ENCODE measurements at regions not wholly inside any gene's neighbourhood (a gene's known extent, or its start where the extent isn't known, plus 50 kb on each side); places are given as distances from the start of the nearest gene placed in this dataset.

DNA sequence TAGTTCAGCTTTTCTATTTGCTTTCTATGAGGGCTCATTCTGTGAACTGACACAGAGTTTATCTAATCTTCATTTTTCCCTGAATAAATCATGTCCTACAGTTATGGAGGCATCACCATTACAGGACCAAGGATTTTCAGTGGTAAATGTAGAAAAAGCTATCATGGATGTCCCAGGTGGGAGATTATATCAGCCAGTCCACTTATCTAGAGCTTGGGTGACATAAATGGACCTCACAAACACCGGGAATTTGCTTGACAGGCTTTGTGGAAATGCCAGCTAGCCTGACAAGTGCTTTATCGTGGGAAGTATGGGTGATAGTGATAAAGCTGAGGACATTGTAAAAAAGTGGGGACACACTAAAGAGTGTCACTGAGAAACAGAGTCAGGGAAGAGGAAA is 1015.2 kb upstream of the SLIT2 start:
- no peak overlapping the region for H3K4me3 ChIP-seq (ENCODE audit: control insufficient read depth, low read depth, low read length)
- no peak for DNase-seq (ENCODE audit: low read depth)
- no peak for TF ChIP-seq CTCF (conservative IDR thresholded peaks at IDR 0.05; ENCODE audit: control insufficient read depth, insufficient read depth, low read depth, low read length)

DNA sequence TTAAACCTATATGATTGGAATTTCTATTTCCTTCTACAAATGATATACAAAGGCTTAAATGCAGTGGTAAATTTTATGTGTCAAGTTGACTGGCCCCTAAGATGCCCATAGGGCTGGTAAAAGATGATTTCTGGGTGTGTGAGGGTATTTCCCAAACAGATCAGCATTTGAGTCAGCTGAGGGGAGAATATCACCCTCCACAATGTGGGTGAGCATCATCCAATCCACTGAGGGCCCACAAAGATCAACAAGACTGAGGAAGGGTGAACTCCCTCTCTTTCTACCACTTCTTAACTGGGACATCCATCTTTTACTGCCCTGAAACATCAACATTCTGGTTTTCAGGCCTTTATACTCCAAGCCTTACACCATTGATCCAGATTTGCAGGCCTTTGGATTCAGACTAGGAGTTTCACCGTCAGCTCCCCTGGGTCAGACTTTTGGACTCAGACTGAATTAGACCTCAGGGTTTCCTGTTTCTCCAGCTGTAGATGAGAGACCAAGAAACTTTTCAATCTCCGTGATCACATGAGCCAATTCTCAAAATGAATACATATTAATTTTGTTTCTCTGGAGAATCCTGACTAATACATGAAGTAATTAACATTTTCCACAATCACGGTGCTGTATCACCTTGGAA is 1020.7 kb upstream of the SLIT2 start:
- TF ChIP-seq CTCF (conservative IDR thresholded peaks at IDR 0.05; ENCODE audit: control insufficient read depth, insufficient read depth, low read depth, low read length) = no peak
- no peak overlapping the region for H3K4me3 ChIP-seq (ENCODE audit: control insufficient read depth, low read depth, low read length)

DNA sequence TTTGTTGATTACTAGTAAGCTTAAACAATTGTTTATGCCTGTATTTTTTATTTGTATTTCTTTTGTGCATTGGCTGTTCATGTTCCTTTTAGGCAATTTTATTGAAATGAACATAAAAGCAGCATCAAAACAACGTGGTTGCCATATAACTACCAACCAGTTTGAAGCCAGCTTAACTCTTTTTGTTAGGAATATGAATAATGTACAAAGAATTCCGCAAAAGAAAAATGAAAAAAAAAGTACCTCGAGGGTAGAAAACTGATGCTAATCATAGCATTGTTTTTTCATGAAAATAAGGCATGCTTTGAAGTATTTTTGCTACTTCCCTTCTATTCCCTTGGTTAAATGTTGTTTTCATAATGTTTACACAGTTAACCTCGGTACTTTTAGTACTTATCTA is 1024.0 kb upstream of the SLIT2 start:
- no peak for TF ChIP-seq CTCF (conservative IDR thresholded peaks at IDR 0.05; ENCODE audit: control insufficient read depth, insufficient read depth, low read depth, low read length)

More for the DNA sequence above, 1020.7 kb upstream of the SLIT2 start:
- DNase-seq (ENCODE audit: low read depth) = no peak

DNA sequence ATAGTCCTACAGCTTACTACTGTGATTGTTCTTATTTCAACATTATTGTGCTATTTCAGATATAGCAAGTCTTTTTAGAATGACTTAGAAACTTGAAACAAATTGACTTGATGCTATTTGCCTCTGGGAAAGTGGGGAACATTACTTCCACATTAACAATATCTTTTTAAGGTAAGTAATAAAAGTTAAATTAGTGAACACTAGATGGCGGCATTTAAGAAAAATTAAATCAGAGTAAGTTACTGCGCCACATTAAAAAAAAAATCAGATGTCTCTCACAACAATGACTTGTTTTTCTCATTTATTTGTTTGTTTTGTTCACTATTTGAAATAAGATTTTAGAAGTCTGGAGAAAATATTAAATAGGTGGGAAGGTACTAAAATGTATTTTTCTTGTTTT is 1026.9 kb upstream of the SLIT2 start:
- H3K4me3 ChIP-seq (ENCODE audit: control insufficient read depth, low read depth, low read length) = no peak overlapping the region
- peak; percentile 9 for TF ChIP-seq CTCF (conservative IDR thresholded peaks at IDR 0.05; ENCODE audit: control insufficient read depth, insufficient read depth, low read depth, low read length)
- peak; percentile 44 for DNase-seq (ENCODE audit: low read depth)

More for the DNA sequence above, 1024.0 kb upstream of the SLIT2 start:
- DNase-seq (ENCODE audit: low read depth) = no peak
- H3K4me3 ChIP-seq (ENCODE audit: control insufficient read depth, low read depth, low read length) = no peak overlapping the region

GRCh38 chr4:19216476-19216875 is 1035.2 kb upstream of the SLIT2 start:
- H3K4me3 ChIP-seq (ENCODE audit: control insufficient read depth, low read depth, low read length) = no peak overlapping the region
- no peak for TF ChIP-seq CTCF (conservative IDR thresholded peaks at IDR 0.05; ENCODE audit: control insufficient read depth, insufficient read depth, low read depth, low read length)

DNA sequence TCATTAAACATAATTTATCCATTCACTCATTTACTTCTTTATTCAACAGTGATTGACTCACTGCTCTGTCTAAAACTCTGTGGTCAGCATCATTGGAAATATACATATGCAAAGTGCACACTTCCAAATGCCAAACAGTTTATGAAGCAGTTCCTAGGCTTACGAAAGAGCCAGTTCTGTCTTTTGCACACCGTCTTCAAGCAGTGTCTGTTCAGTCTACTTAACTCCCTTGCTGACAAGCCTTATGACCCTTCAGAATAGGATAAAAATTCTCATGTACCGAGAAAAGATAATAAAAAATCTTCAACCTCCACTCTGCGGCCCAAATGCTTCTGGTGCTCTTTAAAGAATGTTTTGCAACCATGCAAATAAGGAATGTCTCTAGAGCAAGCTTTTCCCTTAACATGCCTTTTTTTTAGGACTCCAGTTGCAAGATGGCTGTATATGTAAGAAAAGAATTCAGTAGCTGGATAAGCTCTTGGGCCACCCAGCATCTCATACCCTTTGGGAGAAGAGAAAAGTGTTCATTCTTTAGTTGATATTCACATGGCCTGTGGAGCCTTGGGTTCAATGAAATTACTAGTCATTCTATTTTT is 1037.0 kb upstream of the SLIT2 start:
- TF ChIP-seq CTCF (conservative IDR thresholded peaks at IDR 0.05; ENCODE audit: control insufficient read depth, insufficient read depth, low read depth, low read length) = no peak
- no peak overlapping the region for H3K4me3 ChIP-seq (ENCODE audit: control insufficient read depth, low read depth, low read length)
- DNase-seq (ENCODE audit: low read depth) = peak; percentile 36

More at GRCh38 chr4:19216476-19216875, 1035.2 kb upstream of the SLIT2 start:
- DNase-seq (ENCODE audit: low read depth) = no peak
